HepG2 (cell line): ENCODE measurements at regions not wholly inside any gene's neighbourhood (a gene's known extent, or its start where the extent isn't known, plus 50 kb on each side); places are given as distances from the start of the nearest gene placed in this dataset.

Source experiments
- ATAC-seq: fragments of 200-7000 bp; cut with Tn5 transposase; 3 replicates; pipeline ENCODE4 v1.9.1; 2020; ENCODE audit warnings: mild to moderate bottlenecking, moderate library complexity
- BruUV-seq: library from RNA; stranded (reverse); fragments of 400-500 nt; replicated peaks from 2 replicates; lab custom pipeline; 2021; lab: Mats Ljungman, UMichigan
- CTCF ChIA-PET: fragments of 300-600 bp; formaldehyde crosslinking; extraction: SDS; loops from one replicate; lab custom pipeline; 2021; ENCODE audit warnings: low total read pairs, inconsistent platforms, low intra/inter-chr PET ratio; lab: Yijun Ruan, JAX
- POLR2A ChIA-PET: fragments of 350-600 bp; sonication (Branson Sonifier 250); formaldehyde crosslinking; loops from one replicate; lab custom pipeline; 2020; ENCODE audit warnings: antibody characterized with exemption, inconsistent platforms; lab: Yijun Ruan, JAX
- DNase-seq: peaks from one replicate; pipeline ENCODE4 v3.0.0-alpha.2; 2015; ENCODE audit warnings: low spot score
- FAIRE-seq: peaks from 3 replicates; lab custom pipeline; 2011; peaks lifted over from hg19 to GRCh38; lab: Jason Lieb, UNC
- H2AFZ ChIP-seq: one replicate; pipeline ENCODE4 v1.6.1; 2011; ENCODE audit warnings: low read length, inconsistent platforms
- H3K27ac ChIP-seq: fragments of 300-600 bp; 3 replicates; pipeline ENCODE4 v1.8.0; 2011; ENCODE audit warnings: mixed run types, mild to moderate bottlenecking, mixed read lengths, low read length, inconsistent platforms; ENCODE audit not compliant: insufficient read depth; ENCODE audit errors: extremely low read length
- H3K27me3 ChIP-seq, 2 experiments: fragments of 200-600 bp in 1 of 2; 2 replicates in 1 of 2; 3 replicates in 1 of 2; pipeline versions ENCODE4 v1.6.0 to v1.8.0; 2011; ENCODE audit warnings: low read length in 2 of 2, mild to moderate bottlenecking in 2 of 2, moderate library complexity in 2 of 2, inconsistent platforms in 1 of 2; ENCODE audit not compliant: insufficient read depth in 2 of 2, control insufficient read depth in 1 of 2
- H3K36me3 ChIP-seq, 2 experiments: fragments of 200-600 bp in 1 of 2; replicated peaks in 1 of 2; 2 replicates in 1 of 2; 3 replicates in 1 of 2; pipeline versions ENCODE4 v1.5.1 to v1.8.0; 2011; ENCODE audit warnings: low read length in 2 of 2, inconsistent platforms in 1 of 2; ENCODE audit not compliant: insufficient read depth in 2 of 2, control insufficient read depth in 1 of 2
- H3K4me1 ChIP-seq: 2 replicates; pipeline ENCODE4 v1.5.1; 2012; ENCODE audit warnings: low read length, inconsistent platforms; ENCODE audit not compliant: insufficient read depth
- H3K4me2 ChIP-seq: 2 replicates; pipeline ENCODE4 v1.6.0; 2011; ENCODE audit warnings: low read depth, low read length, inconsistent platforms
- H3K4me3 ChIP-seq, 3 experiments: fragments of 200-600 bp in 1 of 3; sonication (generic), shearing (Covaris generic) in 1 of 3; replicated peaks in 1 of 3; 2 replicates each; pipeline ENCODE4 v1.5.1; 2011 to 2016; ENCODE audit warnings: low read length in 3 of 3, inconsistent platforms in 2 of 3, low read depth in 2 of 3, mild to moderate bottlenecking in 2 of 3, control low read depth in 1 of 3, mixed read lengths in 1 of 3; ENCODE audit not compliant: insufficient read depth in 1 of 3
- H3K79me2 ChIP-seq: one replicate; pipeline ENCODE4 v1.6.1; 2011; ENCODE audit warnings: low read length, inconsistent platforms; ENCODE audit not compliant: insufficient read depth
- H3K9ac ChIP-seq: 2 replicates; pipeline ENCODE4 v1.6.0; 2011; ENCODE audit warnings: mild to moderate bottlenecking, low read depth, low read length, inconsistent platforms; ENCODE audit not compliant: insufficient read depth
- H3K9me3 ChIP-seq: 2 replicates; pipeline ENCODE4 v1.5.1; 2012; ENCODE audit warnings: mild to moderate bottlenecking, low read length
- H4K20me1 ChIP-seq: 2 replicates; pipeline ENCODE4 v1.6.0; 2011; ENCODE audit warnings: inconsistent platforms, mild to moderate bottlenecking, low read length, moderate library complexity; ENCODE audit not compliant: insufficient read depth
- AKNA ChIP-seq: sonication (generic); formaldehyde crosslinking; IDR thresholded peaks from 2 replicates; pipeline ENCODE4 v1.4.0; 2020; ENCODE audit warnings: missing genetic modification reagents, borderline replicate concordance
- ARID5B ChIP-seq: IDR thresholded peaks from 2 replicates; pipeline ENCODE4 v1.4.0; 2020; ENCODE audit warnings: mild to moderate bottlenecking, missing genetic modification reagents
- SIN3B ChIP-seq: fragments of 150-350 bp; IDR thresholded peaks from 2 replicates; pipeline ENCODE4 v1.6.1; 2014; ENCODE audit warnings: low read length
- TARDBP ChIP-seq: sonication (generic); formaldehyde crosslinking; IDR thresholded peaks from 2 replicates; pipeline ENCODE4 v1.8.0; 2022; ENCODE audit warnings: mild to moderate bottlenecking, missing genetic modification reagents
- ZKSCAN5 ChIP-seq: sonication (generic); formaldehyde crosslinking; IDR thresholded peaks from 2 replicates; pipeline ENCODE4 v1.5.1; 2020; ENCODE audit warnings: mild to moderate bottlenecking, missing genetic modification reagents
- ZNF143 ChIP-seq: sonication (generic); formaldehyde crosslinking; IDR thresholded peaks from 2 replicates; pipeline ENCODE4 v1.4.0; 2020; ENCODE audit warnings: missing genetic modification reagents
- ZNF281 ChIP-seq: sonication (generic); formaldehyde crosslinking; IDR thresholded peaks from 2 replicates; pipeline ENCODE4 v1.4.0; 2020; ENCODE audit warnings: missing genetic modification reagents, borderline replicate concordance
- ZNF597 ChIP-seq: sonication (generic); formaldehyde crosslinking; IDR thresholded peaks from 2 replicates; pipeline ENCODE4 v1.5.0; 2020; ENCODE audit warnings: missing genetic modification reagents
- WGBS: methylation state at CpG from one replicate; pipeline ENCODE4 v1.1.6; 2017; ENCODE audit warnings: low lambda C conversion rate; 5-methylcytosine and 5-hydroxymethylcytosine counted together
- in situ Hi-C: cut with HindIII; loops from 2 replicates; pipeline ENCODE4 v1.10.0; 2017; ENCODE audit warnings: low pct_unique_long_range_greater_than_20kb; ENCODE audit not compliant: extremely low pct_ligation_motif_present
- intact Hi-C: fragments of 100-400 bp; cut with micrococcal nuclease; formaldehyde crosslinking; loops from one replicate; pipeline ENCODE4 v1.10.0; 2022; ENCODE audit not compliant: unreplicated experiment

- TF ChIP-seq ZKSCAN5 (CRISPR knock-in tag): no peak
- TF ChIP-seq SIN3B: no peak
- no peak for TF ChIP-seq ARID5B
- no peak for TF ChIP-seq TARDBP (CRISPR knock-in tag)
- TF ChIP-seq ZNF281 (CRISPR knock-in tag): no peak
- TF ChIP-seq, all 625 proteins: peak for 0
Observed at GRCh38 chr6:33945931-33946330, 142.1 kb upstream of the MLN start (continued).

GRCh38 chr6:33944686-33945411, 141.0 kb upstream of the MLN start:
- Histone ChIP-seq H3K9ac (no peak overlapping the region), H3K4me2 (no peak overlapping the region), H3K79me2 (no peaks in the 10 kb centered on the region), H3K9me3 (no peaks in the 10 kb centered on the region), H3K27ac (no peak overlapping the region), H3K36me3 (no peaks in the 10 kb centered on the region), H3K4me1 (no peaks in the 10 kb centered on the region), H3K4me3 (no peak overlapping the region), H3K27me3 (peaks cover 5 to 68% of the 10 kb centered on the region in 2 experiments; a peak in 3 of 5 replicates), H2AFZ (no peak overlapping the region), H4K20me1 (no peaks in the 10 kb centered on the region; the same call in 1 of the 2 replicates)
- POLR2A ChIA-PET: no interaction called here
- in situ Hi-C loops: no loop called here
- CTCF ChIA-PET: no interaction called here
- no TSS peak for BruUV-seq
- WGBS: 43% methylated on average over 18 of the region's 22 CpGs
- DNase-seq: no peak
- intact Hi-C loops: no loop called here
- FAIRE-seq: no peak
- ATAC-seq: no peak
- TF ChIP-seq AKNA (no peak), ZNF597 (CRISPR knock-in tag) (no peak), ZNF143 (CRISPR knock-in tag) (no peak)
